ENCODE measurements at regions not wholly inside any gene's neighbourhood (a gene's known extent, or its start where the extent isn't known, plus 50 kb on each side); places are given as distances from the start of the nearest gene placed in this dataset.

DNA sequence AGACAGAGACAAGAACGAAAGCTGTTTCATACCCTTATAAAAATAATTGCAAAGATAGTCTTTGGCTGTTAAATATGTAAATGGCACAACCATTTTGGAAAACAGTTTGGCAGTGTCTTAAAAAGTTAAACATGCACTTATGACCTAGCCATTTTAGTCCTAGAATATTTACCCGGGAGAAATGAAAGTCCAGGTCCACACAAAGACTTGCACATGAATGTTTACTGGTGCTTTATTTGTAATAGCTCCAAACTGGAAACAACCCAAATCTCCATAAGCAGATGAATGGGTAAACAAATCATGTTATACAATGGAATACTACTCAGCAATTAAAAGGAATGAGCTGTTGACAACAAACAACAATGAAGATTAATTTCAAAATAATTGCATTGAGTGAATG is 380.4 kb downstream of the ETNK1 start:
- TF ChIP-seq ZNF302 (CRISPR knock-in tag; IDR thresholded peaks at IDR 0.05): no peak
- no peak for TF ChIP-seq MAFK (IDR thresholded peaks at IDR 0.05; ENCODE audit: partially characterized antibody)
- no peak for TF ChIP-seq FOSL2 (IDR thresholded peaks at IDR 0.05)
- no peak for TF ChIP-seq FOSL2 (CRISPR knock-in tag; IDR thresholded peaks at IDR 0.05)
- TF ChIP-seq CBX8 (IDR thresholded peaks at IDR 0.05): no peak
- no peak for TF ChIP-seq HOXB5 (CRISPR knock-in tag; IDR thresholded peaks at IDR 0.05)
- no peak for TF ChIP-seq JUN (IDR thresholded peaks at IDR 0.05)
- TF ChIP-seq POLR2A (IDR thresholded peaks at IDR 0.05; ENCODE audit: low read length): no peak
- TF ChIP-seq, protein P1, sequence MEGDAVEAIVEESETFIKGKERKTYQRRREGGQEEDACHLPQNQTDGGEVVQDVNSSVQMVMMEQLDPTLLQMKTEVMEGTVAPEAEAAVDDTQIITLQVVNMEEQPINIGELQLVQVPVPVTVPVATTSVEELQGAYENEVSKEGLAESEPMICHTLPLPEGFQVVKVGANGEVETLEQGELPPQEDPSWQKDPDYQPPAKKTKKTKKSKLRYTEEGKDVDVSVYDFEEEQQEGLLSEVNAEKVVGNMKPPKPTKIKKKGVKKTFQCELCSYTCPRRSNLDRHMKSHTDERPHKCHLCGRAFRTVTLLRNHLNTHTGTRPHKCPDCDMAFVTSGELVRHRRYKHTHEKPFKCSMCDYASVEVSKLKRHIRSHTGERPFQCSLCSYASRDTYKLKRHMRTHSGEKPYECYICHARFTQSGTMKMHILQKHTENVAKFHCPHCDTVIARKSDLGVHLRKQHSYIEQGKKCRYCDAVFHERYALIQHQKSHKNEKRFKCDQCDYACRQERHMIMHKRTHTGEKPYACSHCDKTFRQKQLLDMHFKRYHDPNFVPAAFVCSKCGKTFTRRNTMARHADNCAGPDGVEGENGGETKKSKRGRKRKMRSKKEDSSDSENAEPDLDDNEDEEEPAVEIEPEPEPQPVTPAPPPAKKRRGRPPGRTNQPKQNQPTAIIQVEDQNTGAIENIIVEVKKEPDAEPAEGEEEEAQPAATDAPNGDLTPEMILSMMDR (IDR thresholded peaks at IDR 0.05): no peak
- TF ChIP-seq, protein P2, sequence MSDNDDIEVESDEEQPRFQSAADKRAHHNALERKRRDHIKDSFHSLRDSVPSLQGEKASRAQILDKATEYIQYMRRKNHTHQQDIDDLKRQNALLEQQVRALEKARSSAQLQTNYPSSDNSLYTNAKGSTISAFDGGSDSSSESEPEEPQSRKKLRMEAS (IDR thresholded peaks at IDR 0.05): no peak
- no peak for TF ChIP-seq TP53 (CRISPR knock-in tag; IDR thresholded peaks at IDR 0.05)
- TF ChIP-seq CHD4 (IDR thresholded peaks at IDR 0.05; ENCODE audit: borderline replicate concordance): no peak
- TF ChIP-seq GATA3 (IDR thresholded peaks at IDR 0.05; ENCODE audit: borderline replicate concordance): no peak
- TF ChIP-seq CHD2 (IDR thresholded peaks at IDR 0.05; ENCODE audit: low read length, partially characterized antibody): no peak

Measured in A549 (cell line).